ENCODE measurements at regions not wholly inside any gene's neighbourhood (a gene's known extent, or its start where the extent isn't known, plus 50 kb on each side); places are given as distances from the start of the nearest gene placed in this dataset.
"Not testable (repeated sequence)": the region's sequence is repeated elsewhere in the genome, so short reads cannot be mapped to it uniquely, and the experiment has no call there.

DNA sequence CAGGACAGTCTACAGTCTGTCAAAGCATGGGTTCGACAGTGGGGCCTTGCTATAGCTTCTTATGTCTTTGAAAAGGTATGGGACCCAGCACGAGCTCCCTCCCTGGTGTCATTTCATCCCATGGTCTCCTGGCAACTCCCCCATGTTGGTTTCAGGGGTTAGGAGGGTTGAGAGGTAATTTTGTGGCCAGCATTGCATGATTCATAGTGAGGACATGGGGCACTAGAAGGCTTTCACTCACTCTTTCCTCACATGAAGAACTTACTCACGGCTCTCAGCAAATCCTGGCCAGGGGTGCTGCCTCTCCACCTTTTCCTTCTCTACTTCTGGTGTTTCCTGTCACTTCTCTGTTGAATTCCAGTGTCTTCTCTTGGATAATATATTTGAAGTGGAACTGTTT lies 134.7 kb upstream of the TNPO1 start (continued):
- TF ChIP-seq EZH2phosphoT487 (IDR thresholded peaks at IDR 0.05; ENCODE audit: unreplicated experiment) (no peak), NANOG (IDR thresholded peaks at IDR 0.05; ENCODE audit: borderline replicate concordance) (no peak), ZNF331 (CRISPR knock-in tag; IDR thresholded peaks at IDR 0.05; ENCODE audit: low read depth) (no peak), ZNF114 (CRISPR knock-in tag; IDR thresholded peaks at IDR 0.05) (no peak)
- TF ChIP-seq, protein P1, sequence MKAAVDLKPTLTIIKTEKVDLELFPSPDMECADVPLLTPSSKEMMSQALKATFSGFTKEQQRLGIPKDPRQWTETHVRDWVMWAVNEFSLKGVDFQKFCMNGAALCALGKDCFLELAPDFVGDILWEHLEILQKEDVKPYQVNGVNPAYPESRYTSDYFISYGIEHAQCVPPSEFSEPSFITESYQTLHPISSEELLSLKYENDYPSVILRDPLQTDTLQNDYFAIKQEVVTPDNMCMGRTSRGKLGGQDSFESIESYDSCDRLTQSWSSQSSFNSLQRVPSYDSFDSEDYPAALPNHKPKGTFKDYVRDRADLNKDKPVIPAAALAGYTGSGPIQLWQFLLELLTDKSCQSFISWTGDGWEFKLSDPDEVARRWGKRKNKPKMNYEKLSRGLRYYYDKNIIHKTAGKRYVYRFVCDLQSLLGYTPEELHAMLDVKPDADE (IDR thresholded peaks at IDR 0.05), result no peak
- TF ChIP-seq, protein P2, sequence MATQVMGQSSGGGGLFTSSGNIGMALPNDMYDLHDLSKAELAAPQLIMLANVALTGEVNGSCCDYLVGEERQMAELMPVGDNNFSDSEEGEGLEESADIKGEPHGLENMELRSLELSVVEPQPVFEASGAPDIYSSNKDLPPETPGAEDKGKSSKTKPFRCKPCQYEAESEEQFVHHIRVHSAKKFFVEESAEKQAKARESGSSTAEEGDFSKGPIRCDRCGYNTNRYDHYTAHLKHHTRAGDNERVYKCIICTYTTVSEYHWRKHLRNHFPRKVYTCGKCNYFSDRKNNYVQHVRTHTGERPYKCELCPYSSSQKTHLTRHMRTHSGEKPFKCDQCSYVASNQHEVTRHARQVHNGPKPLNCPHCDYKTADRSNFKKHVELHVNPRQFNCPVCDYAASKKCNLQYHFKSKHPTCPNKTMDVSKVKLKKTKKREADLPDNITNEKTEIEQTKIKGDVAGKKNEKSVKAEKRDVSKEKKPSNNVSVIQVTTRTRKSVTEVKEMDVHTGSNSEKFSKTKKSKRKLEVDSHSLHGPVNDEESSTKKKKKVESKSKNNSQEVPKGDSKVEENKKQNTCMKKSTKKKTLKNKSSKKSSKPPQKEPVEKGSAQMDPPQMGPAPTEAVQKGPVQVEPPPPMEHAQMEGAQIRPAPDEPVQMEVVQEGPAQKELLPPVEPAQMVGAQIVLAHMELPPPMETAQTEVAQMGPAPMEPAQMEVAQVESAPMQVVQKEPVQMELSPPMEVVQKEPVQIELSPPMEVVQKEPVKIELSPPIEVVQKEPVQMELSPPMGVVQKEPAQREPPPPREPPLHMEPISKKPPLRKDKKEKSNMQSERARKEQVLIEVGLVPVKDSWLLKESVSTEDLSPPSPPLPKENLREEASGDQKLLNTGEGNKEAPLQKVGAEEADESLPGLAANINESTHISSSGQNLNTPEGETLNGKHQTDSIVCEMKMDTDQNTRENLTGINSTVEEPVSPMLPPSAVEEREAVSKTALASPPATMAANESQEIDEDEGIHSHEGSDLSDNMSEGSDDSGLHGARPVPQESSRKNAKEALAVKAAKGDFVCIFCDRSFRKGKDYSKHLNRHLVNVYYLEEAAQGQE (IDR thresholded peaks at IDR 0.05; ENCODE audit: unreplicated experiment), result no peak

DNA sequence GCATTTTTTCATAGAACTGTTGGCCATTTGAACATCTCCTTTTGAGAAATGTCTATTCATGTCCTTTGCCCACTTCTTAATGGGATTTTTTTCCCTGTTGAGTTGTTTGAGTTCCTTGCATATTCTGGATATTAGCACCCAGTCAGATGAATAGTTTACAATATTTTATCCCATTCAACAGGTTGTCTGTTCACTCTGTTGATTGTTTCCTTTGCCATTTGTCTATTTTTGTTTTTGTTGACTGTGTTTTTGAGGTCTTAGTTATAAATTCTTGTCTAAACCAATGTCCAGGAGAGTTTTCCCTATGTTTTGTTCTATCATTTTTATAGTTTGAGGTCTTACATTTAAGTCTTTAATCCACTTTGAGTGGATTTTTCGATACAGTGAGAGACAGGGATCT lies 139.0 kb upstream of the TNPO1 start:
- Histone ChIP-seq H3K36me3 (ENCODE audit: insufficient read depth) (no peaks in the 10 kb centered on the region), H3K79me2 (replicated peaks; ENCODE audit: insufficient read depth) (no peaks in the 10 kb centered on the region), H3K27me3 (ENCODE audit: insufficient read depth) (no peaks in the 10 kb centered on the region), H3K9me2 (ENCODE audit: insufficient read depth) (no peaks in the 10 kb centered on the region; the same call in 1 of the 2 replicates), H3K4me2 (no peak overlapping the region), H4K20me1 (replicated peaks; ENCODE audit: insufficient read depth) (no peaks in the 10 kb centered on the region), H3K27ac (ENCODE audit: low read depth) (no peak overlapping the region), H3K4me3 (no peak overlapping the region), H3K4me1 (ENCODE audit: insufficient read depth) (no peaks in the 10 kb centered on the region), H3F3A (replicated peaks; ENCODE audit: low read depth) (no peaks in the 10 kb centered on the region), H2AFZ (no peak overlapping the region)
- Mint-ChIP-seq H3K4me1 (no peaks in the 10 kb centered on the region), H3K27ac (no peak overlapping the region), H3K27me3 (ENCODE audit: insufficient read depth, low read depth, poor library complexity) (peaks cover 4% of the 10 kb centered on the region), H3K9me3 (peaks cover 12% of the 10 kb centered on the region), H3K4me3 (no peak overlapping the region), H3K36me3 (ENCODE audit: low read depth) (no peaks in the 10 kb centered on the region; the same call in 2 of the 3 replicates)
- ATAC-seq, result no peak
- no peak for TF ChIP-seq STAT1 (IDR thresholded peaks at IDR 0.05; ENCODE audit: unreplicated experiment)
- TF ChIP-seq, protein P2 (IDR thresholded peaks at IDR 0.05; ENCODE audit: unreplicated experiment), result no peak
- no peak for DNase-seq (ENCODE audit: low spot score)

DNA sequence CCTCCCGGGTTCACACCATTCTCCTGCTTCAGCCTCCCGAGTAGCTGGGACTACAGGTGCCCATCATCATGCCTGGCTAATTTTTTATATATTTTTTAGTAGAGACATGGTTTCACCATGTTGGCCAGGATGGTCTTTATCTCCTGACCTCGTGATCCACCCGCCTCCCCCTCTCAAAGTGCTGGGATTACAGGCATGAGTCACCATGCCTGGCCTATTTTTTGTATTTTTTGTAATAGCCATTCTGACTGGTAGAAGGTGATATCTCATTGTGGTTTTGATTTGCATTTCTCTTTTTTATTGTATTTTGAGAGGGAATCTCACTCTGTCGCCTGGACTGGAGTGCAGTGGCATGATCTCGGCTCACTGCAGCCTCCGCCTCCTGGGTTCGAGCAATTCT lies 139.6 kb upstream of the TNPO1 start:
- not testable (repeated sequence) for H4K20me1 ChIP-seq (replicated peaks; ENCODE audit: insufficient read depth); H3K27ac ChIP-seq (ENCODE audit: low read depth); H3K27me3 Mint-ChIP-seq (ENCODE audit: insufficient read depth, low read depth, poor library complexity); H3K4me3 ChIP-seq; H3K4me3 Mint-ChIP-seq; H3K27me3 ChIP-seq (ENCODE audit: insufficient read depth); ATAC-seq; H2AFZ ChIP-seq; H3K4me2 ChIP-seq; H3F3A ChIP-seq (replicated peaks; ENCODE audit: low read depth); H3K36me3 ChIP-seq (ENCODE audit: insufficient read depth); H3K79me2 ChIP-seq (replicated peaks; ENCODE audit: insufficient read depth); H3K4me1 Mint-ChIP-seq; H3K36me3 Mint-ChIP-seq (ENCODE audit: low read depth); DNase-seq (ENCODE audit: low spot score); H3K4me1 ChIP-seq (ENCODE audit: insufficient read depth); H3K9me2 ChIP-seq (ENCODE audit: insufficient read depth); H3K27ac Mint-ChIP-seq
- H3K9me3 Mint-ChIP-seq, result peaks cover 10% of the 10 kb centered on the region; the same call in 2 of the 3 replicates
